ENCODE measurements at regions not wholly inside any gene's neighbourhood (a gene's known extent, or its start where the extent isn't known, plus 50 kb on each side); places are given as distances from the start of the nearest gene placed in this dataset.

DNA sequence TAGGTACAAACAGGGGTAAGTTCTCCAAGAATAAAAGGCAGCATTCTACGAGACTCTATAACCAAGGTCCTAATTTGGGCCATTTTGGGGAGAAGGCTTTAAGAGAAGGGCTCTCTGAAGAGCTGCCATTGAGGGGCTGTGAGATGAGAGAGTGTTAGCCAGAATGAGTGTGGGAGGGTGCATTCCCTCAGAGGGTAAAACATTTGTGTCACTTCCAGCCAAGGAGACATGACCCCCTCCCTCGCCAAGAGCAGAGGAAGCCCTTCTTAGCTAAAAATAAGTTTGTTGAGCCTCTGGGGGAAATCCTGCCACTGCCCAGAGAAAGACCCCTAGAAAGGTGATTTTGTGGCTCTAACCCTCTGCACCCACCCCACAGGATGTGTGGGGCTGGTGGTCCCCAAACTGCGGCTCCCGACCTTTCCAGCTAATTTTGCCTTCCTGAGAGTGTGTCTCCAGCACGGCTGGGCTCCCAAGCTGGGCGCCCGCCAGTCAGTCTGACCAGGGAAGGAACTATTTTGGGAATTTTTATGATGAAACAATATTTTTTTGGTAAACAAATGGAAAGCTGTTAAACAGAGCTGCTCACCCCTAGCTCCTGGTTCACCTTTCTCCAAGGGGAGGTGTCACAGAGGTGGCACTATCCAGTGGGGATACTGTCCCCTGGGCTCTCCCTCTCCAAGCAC, 65.9 kb upstream of the JDP2 start:
- Histone ChIP-seq H3K27ac (ENCODE audit: low read length) (no peak overlapping the region), H3F3A (ENCODE audit: insufficient read depth, low read length) (no peaks in the 10 kb centered on the region), H3K9ac (ENCODE audit: low read length) (no peak overlapping the region), H3K4me1 (ENCODE audit: low read length) (no peaks in the 10 kb centered on the region), H3K4me2 (ENCODE audit: low read depth, low read length) (no peak overlapping the region), H3K27me3 (replicated peaks; ENCODE audit: insufficient read depth, low read length) (no peaks in the 10 kb centered on the region), H3K36me3 (replicated peaks; ENCODE audit: insufficient read depth, low read length) (no peaks in the 10 kb centered on the region), H3K9me2 (replicated peaks; ENCODE audit: insufficient read depth, low read length) (no peaks in the 10 kb centered on the region), H3K79me2 (ENCODE audit: low read length) (no peaks in the 10 kb centered on the region), H3K9me3 (replicated peaks; ENCODE audit: insufficient read depth, low read length) (no peaks in the 10 kb centered on the region), H3K4me3 (ENCODE audit: low read length) (no peak overlapping the region), H2AFZ (ENCODE audit: low read length) (no peak overlapping the region), H4K20me1 (ENCODE audit: insufficient read depth, low read length) (no peaks in the 10 kb centered on the region)
- DNase-seq, result no peak
- TF ChIP-seq EZH2 (optimal IDR thresholded peaks at IDR 0.05; ENCODE audit: low read depth, low read length) (no peak), EZH2phosphoT487 (IDR thresholded peaks at IDR 0.05; ENCODE audit: low read length) (no peak)
- TF ChIP-seq, protein P1, sequence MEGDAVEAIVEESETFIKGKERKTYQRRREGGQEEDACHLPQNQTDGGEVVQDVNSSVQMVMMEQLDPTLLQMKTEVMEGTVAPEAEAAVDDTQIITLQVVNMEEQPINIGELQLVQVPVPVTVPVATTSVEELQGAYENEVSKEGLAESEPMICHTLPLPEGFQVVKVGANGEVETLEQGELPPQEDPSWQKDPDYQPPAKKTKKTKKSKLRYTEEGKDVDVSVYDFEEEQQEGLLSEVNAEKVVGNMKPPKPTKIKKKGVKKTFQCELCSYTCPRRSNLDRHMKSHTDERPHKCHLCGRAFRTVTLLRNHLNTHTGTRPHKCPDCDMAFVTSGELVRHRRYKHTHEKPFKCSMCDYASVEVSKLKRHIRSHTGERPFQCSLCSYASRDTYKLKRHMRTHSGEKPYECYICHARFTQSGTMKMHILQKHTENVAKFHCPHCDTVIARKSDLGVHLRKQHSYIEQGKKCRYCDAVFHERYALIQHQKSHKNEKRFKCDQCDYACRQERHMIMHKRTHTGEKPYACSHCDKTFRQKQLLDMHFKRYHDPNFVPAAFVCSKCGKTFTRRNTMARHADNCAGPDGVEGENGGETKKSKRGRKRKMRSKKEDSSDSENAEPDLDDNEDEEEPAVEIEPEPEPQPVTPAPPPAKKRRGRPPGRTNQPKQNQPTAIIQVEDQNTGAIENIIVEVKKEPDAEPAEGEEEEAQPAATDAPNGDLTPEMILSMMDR (IDR thresholded peaks at IDR 0.05; ENCODE audit: low read length), result no peak

DNA sequence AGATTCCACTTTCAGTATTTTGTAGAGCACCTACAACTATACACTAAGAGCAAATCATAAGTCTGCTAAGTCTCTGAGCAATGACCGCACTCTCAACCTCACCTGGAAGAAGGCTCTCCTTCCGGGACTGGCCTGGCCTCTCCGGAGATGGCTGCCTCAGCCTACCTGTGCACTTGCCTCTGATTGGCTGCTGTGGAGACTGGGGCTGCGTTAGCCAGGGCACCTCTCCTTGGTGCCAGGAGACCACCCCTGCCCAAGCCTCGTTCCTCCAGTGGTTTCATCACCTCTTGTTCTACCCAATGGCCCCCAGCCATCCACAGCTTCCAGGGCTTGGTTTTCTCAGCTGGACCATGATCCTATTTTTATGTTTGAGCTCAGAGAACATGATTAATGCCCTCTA, 64.7 kb upstream of the JDP2 start:
- no peaks in the 10 kb centered on the region for H4K20me1 ChIP-seq (ENCODE audit: insufficient read depth, low read length)
- H3K4me1 ChIP-seq (ENCODE audit: low read length), result no peaks in the 10 kb centered on the region
- H3K36me3 ChIP-seq (replicated peaks; ENCODE audit: insufficient read depth, low read length), result no peaks in the 10 kb centered on the region
- TF ChIP-seq EZH2 (optimal IDR thresholded peaks at IDR 0.05; ENCODE audit: low read depth, low read length) (no peak), EZH2phosphoT487 (IDR thresholded peaks at IDR 0.05; ENCODE audit: low read length) (no peak)
- TF ChIP-seq, protein P1 (IDR thresholded peaks at IDR 0.05; ENCODE audit: low read length), result no peak
- H3K9me2 ChIP-seq (replicated peaks; ENCODE audit: insufficient read depth, low read length), result no peaks in the 10 kb centered on the region
- no peak overlapping the region for H3K27ac ChIP-seq (ENCODE audit: low read length)
- H2AFZ ChIP-seq (ENCODE audit: low read length), result no peak overlapping the region
- DNase-seq, result no peak
- no peak overlapping the region for H3K9ac ChIP-seq (ENCODE audit: low read length)
- H3K9me3 ChIP-seq (replicated peaks; ENCODE audit: insufficient read depth, low read length), result no peaks in the 10 kb centered on the region
- no peaks in the 10 kb centered on the region for H3F3A ChIP-seq (ENCODE audit: insufficient read depth, low read length)
- H3K4me3 ChIP-seq (ENCODE audit: low read length), result no peak overlapping the region
- H3K79me2 ChIP-seq (ENCODE audit: low read length), result no peaks in the 10 kb centered on the region
- no peak overlapping the region for H3K4me2 ChIP-seq (ENCODE audit: low read depth, low read length)
- H3K27me3 ChIP-seq (replicated peaks; ENCODE audit: insufficient read depth, low read length), result no peaks in the 10 kb centered on the region

DNA sequence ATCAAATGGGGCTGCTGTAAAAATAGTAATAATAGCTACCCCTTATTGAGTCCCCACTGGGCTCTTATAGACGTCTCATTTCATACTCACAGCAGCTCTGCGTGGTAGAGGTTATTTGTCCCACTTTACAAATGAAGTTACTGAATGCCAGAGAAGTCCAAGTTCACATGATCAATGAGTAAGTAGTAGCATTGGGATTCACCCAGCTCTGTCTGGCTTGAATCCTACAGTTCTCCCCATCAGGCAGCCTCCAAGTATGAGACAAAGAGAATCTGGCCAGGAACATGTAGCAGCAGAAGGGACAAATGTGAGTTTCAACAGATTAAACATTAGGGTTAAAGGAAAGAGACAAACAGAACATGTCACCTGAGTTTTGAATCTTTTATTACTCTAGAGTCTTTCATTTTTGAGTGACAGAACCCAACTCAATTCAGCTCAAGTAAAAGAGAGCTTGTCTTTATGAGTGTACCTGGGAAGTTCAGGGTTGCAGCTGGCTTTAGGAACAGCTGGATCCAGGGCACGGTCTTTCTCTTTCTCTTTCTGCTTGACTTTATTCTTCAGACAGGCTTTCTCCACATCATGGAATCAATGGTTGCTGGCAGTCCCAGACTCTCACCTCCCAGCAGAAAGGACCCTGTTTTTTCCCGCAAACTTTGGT, 64.1 kb upstream of the JDP2 start:
- no peak for TF ChIP-seq EZH2 (optimal IDR thresholded peaks at IDR 0.05; ENCODE audit: low read depth, low read length)
- TF ChIP-seq, protein P1 (IDR thresholded peaks at IDR 0.05; ENCODE audit: low read length), result no peak
- no peak for TF ChIP-seq EZH2phosphoT487 (IDR thresholded peaks at IDR 0.05; ENCODE audit: low read length)
- Histone ChIP-seq H3K4me1 (ENCODE audit: low read length) (no peaks in the 10 kb centered on the region), H3K9me2 (replicated peaks; ENCODE audit: insufficient read depth, low read length) (no peaks in the 10 kb centered on the region), H3F3A (ENCODE audit: insufficient read depth, low read length) (no peaks in the 10 kb centered on the region), H3K27ac (ENCODE audit: low read length) (no peak overlapping the region), H3K4me3 (ENCODE audit: low read length) (peak overlapping the region; percentile 22; the same call in 1 of the 2 replicates), H2AFZ (ENCODE audit: low read length) (peak overlapping the region; percentile 58; the same call in 1 of the 2 replicates), H4K20me1 (ENCODE audit: insufficient read depth, low read length) (no peaks in the 10 kb centered on the region), H3K27me3 (replicated peaks; ENCODE audit: insufficient read depth, low read length) (no peaks in the 10 kb centered on the region), H3K4me2 (ENCODE audit: low read depth, low read length) (peak overlapping the region; percentile 54; the same call in 1 of the 2 replicates), H3K9ac (ENCODE audit: low read length) (no peak overlapping the region), H3K79me2 (ENCODE audit: low read length) (no peaks in the 10 kb centered on the region), H3K36me3 (replicated peaks; ENCODE audit: insufficient read depth, low read length) (no peaks in the 10 kb centered on the region), H3K9me3 (replicated peaks; ENCODE audit: insufficient read depth, low read length) (no peaks in the 10 kb centered on the region)
- peak; percentile 9 for DNase-seq

Data from MM.1S (cell line).